8988T (cell line): ENCODE measurements at regions not wholly inside any gene's neighbourhood (a gene's known extent, or its start where the extent isn't known, plus 50 kb on each side); places are given as distances from the start of the nearest gene placed in this dataset.

Source experiments
- DNase-seq: peaks from one replicate; pipeline ENCODE4 v3.0.0; 2011

DNA sequence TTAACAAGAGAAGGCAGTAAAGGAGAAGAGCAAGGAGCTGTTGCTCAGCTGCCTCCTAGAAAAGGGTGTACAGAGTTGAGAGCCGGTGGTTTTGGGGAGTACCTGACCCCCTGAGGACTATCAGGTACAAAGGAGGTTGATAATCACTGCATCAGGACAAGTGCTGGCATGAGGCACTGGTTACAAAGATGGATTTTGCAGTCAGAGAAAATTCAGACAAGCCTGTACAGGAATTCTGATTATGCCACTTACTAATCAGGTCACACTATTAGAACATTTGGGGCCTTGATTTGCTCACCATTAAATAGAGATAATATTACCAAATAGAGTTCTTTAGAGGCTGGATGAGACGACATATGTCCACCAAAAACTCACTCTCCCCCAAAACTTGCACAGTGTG lies 450.9 kb upstream of the TMPO start:
- DNase-seq: no peak

DNA sequence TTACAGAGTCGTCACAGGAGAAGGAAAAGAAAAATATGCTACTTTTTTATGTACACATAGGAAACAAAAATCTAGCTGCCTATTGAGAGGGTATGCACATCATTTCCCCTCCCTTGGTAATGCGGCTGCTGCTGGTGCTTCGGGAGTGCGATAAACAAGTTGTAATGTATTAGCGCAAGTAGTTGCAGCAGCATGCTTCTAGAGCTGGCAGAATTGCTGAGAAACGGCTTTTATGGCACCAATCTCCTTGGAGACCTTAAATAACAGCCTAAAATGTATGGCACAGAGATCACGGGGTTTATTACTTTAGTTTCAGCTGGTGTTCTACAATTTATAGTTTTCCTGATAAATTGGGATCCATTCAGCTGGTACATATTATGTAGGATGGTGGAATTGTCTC lies 447.6 kb upstream of the TMPO start:
- no peak for DNase-seq

DNA sequence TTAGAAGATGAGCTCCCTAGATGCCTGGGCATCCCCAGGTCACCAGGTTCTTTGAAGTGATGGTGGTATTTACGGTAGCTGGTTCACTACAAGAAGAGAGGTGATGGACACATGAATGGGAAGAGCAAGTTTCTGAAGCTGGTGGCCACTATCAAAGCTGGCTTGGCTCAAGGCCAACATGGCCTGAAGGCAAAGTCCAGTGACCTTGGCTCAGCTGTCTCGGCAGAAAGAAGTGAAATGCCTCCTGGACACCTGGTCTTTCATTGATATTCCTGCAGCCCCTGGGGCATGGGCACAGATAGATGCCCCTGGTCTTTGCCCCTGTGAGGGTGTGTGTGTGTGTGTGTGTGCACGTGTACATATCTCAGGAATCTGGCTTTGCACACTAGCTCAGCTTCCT lies 441.8 kb upstream of the TMPO start:
- no peak for DNase-seq

DNA sequence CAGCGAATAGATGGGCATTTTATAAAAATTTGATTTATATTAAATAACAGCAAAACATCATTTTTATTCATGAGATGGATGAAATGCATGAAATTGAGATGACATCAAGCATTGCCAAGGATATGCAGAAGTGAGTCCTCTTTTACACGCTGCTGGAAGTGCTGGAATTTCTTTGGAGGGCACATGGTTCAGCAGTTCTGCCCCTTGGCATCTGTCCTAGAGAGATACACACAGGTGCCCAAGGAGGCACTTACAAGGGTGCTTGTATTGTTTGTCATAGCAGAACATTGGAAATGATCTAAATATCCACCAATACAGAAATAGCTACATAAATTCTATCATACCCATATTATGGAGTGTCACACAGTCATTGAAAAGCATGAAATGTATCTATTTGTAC lies 441.1 kb upstream of the TMPO start:
- DNase-seq: no peak

GRCh38 chr12:98084391-98084790 lies 431.0 kb upstream of the TMPO start:
- DNase-seq: no peak

DNA sequence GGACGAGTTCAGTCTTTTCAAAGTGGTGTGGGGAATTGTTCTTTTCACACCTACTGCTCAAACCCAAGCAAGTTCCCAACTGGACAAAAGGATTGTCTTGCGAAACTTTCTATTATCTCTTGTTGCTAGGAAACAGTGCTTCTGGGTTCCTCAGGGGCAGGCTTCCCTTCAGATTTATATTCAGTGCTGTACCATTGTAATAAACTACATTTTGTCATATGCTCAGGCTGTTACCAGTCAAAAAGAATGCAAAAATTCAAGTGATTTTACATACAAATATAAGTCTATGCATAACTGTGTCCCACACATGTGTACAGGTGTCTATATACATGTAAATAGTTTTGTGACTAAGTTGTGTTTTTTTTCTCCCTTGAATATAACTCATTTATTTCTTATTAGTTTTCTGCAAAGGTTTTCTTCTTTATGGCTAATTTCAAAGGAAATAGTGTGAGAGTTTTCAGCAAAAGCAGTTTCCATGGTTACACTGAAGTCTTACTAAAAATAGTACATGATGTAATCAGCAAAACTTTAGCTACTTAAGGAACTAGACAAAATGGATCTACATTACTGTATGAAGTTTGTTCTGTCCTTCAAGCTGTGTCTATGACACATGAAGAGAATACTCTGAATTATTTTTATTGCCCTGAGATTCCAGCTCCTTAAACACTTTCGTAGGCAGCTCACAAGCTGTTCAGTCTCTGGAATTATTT lies 430.2 kb upstream of the TMPO start:
- DNase-seq: no peak

GRCh38 chr12:98090731-98091130 lies 424.7 kb upstream of the TMPO start:
- no peak for DNase-seq

- no peak for DNase-seq
These were observed 419.0 kb upstream of the TMPO start for GRCh38 chr12:98096436-98096835.

DNA sequence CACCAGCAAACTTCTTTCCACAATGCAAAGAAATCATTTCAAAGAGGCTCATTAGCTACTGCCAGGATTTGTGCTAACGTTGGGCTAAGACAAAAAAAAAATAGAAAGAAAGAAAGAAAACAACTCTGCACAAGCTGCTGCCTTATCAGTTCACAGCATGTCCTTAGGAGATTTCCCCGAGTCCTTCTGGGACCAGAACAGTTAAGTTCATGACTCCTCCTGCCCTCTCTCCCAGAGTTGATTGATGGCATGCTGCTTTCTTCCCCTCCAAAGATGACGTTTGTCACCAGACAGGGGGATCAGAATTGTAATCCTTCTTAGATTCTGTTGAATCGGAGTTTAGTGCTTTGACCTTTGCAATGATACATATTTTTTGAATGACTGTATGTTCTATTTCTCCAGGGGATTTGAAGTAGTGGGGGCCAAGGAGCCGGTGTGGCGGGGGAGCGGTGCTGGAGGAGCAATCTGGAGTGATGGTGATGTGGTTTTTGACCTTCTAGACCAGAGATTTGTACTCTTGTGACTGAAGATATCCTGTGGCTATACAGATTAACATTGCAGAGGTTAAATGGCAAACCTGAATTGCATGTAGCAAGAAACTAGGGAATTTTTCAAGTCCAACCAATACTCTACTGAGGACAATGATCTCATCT lies 409.2 kb upstream of the TMPO start:
- DNase-seq: no peak

DNA sequence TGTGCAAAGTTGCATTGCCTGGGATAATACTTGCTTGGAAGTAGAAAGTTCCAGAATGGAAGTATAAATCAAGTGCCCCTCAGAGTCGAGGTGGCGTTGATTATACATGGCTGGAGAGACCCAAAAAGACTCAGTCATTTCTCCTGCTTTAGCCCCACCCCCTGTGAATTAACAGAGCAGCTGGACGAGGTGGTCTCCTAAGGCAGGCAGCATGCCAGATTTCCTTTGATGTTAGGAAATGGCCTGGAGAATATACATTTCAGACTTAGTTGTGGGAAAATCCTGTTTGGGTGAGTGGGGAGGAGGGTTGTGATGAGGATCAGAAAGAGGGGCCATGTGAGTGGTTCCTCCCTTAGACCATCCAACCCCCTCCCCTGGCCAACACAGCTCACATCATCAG lies 406.1 kb upstream of the TMPO start:
- DNase-seq: no peak

- DNase-seq: no peak
These were observed 404.9 kb upstream of the TMPO start for GRCh38 chr12:98110536-98110935.

DNA sequence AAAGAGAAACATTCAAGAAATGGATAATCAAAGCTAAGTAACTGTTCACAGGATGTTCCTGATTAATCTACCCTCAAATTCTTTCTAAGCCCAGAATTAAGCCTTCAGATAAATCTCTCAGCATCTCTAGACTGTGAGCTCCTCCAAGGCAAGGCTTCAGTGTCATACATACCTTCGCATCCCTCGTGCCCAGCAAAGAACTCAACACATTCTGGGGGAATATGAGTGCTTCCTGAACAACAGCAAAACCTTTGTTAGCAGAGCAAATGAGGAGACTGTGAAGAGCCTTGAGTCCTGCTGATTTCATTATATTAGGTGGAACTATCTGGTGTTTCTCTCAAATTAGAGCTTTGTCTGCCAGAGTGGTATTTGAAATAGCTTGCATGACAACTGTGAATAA lies 401.8 kb upstream of the TMPO start:
- no peak for DNase-seq

DNA sequence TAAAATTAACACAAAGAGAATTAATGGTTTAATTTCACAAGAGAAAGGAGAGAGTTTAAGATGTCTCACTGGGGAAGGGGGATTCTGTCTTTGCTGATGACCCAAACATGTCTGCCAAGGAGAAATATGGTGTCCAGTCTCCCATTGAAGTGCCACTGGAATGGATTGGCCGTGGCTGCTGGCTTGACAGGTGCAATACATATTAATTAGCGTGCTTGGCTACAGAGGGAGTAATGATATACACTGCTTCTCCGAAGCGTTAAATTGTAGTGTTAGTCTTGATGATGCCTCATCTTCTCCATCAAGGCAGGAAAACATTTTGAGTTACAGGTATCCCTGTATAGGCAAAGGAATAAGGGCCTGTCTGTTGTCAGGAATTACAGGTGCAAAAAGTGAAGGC lies 393.4 kb upstream of the TMPO start:
- no peak for DNase-seq

DNA sequence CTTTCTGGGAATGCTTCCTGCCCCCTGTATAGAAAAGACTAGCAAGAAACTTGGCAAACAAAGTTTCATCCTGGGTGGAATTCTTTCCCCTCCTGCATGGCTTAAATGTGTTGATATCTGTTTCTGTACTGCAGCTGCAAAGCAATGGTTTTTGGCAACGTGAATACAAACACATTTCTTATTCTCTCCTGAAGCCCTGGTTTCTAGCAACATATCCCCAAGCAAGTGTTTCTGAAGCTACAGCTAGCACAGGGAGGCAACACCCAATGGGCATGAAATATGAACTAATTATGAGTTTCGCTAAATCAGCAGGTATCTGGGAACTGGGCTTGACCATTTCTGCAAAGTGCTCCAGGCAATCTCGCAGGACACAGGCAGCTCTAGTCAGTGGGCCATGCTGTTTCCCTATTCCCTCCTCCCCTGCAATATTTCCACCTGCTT lies 392.3 kb upstream of the TMPO start:
- DNase-seq: no peak

GRCh38 chr12:98126637-98127335 lies 388.6 kb upstream of the TMPO start:
- DNase-seq: no peak

- no peak for DNase-seq
These were observed 388.1 kb upstream of the TMPO start for GRCh38 chr12:98127336-98127679.

DNA sequence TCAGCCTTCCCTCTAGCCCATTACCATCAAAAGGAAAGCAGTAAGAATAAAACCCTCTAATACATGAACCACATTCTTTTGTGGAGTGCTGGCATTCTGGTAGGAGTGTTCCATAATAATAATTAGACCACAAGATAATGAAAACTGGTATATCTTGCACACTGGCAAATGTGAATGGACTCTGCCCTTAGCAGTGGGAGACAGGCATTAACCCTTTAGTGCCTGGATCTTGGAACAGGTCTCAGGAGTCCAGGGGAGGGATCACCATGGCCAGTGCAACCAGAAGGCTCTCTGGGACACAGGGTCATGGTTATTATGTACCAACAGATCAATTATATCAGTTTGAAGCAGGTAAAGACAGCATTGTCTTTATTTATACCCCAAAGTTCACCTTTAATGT lies 387.5 kb upstream of the TMPO start:
- no peak for DNase-seq

DNA sequence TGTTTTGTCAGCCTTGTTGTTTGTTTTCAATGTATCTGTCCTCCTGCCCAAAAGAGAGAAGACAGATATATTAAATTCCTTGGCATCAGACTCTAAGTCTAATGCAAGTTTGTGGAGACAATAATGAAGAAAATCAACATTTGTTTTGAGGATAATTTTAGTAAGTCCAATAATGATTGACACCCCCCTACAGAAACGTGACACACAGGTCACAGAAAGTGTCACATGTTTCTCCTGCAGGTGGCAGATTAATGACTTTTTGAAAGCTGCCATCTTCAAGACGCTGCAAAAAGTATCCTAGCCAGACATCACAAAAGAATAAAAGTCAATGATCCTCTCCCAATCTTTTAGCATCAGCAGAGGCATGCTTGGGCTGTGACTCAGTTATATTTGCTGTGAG lies 378.8 kb upstream of the TMPO start:
- DNase-seq: no peak

DNA sequence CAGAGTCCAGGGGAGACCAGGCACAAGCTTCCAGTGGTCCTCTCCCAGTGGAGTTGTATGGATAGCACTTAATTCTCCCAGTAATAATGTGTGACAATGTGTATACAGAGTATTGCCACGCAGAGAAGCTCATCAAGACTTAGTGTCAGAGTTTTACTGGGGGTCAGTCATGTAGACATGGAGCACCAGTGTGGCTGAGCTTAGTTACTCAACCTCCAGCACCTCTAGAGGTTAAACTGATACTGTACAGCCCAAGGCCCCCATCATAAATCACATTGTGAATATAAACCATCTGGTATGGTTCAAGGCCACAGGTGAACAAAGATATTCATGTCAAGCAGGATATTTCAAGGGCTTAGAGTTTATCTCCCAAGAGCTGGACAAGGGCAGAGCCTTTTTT lies 378.1 kb upstream of the TMPO start:
- DNase-seq: no peak

DNA sequence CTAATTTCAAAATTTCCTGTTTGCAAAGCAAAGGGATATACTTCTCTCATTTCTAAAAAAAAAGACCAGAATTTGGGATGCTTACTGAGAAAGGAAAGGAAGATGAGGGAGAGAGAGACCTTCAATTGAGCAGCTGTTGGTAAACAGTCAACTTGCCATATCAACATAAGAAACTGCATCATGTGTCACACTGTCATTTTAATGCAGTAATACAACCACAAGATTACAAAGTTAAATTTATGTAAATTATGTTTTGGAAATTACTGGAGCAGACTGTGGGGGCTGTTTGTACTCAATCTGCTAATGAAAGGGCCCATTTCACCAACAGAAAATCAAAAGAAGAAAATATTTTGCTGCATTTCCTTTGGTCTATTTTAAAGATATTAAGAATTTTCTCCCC lies 370.4 kb upstream of the TMPO start:
- no peak for DNase-seq

DNA sequence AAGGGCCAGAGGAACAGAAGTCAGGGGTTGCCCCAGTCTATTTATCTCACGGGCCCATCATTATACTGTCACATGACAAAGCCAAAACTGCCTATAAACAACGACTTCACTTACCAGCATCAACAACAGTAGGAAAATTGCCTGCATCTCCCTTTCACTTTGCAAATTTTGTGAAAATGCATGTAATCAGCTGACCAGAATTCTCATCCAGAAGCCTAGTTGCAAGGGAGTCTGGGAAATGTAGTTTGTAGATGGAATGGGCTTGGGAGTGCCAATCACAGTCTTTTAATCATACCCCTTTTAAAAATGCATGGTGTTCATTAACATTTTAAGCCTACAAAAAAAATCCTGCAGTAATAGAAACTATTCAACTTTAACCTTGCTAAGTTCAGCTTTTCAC lies 369.3 kb upstream of the TMPO start:
- no peak for DNase-seq

DNA sequence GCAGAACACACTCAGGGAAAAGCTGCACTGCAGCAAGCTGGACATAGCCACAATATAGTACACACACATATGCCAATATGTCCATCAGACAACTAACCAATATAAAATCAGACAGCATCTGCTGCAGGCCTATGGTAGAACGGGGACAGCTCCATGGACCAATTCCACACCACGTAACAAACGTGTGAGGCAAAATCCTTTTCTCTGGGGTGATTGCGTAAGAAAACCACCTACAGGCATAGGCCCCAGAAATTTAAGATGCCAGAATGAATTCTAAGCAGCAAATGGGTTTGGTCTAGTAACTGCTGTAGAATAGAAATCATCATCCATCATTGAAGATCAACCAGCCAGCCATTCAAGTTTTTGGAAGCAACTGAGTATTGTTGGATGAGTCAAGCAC lies 368.9 kb upstream of the TMPO start:
- no peak for DNase-seq

- DNase-seq: no peak
These were observed 366.1 kb upstream of the TMPO start for GRCh38 chr12:98149270-98149669.

GRCh38 chr12:98149691-98150210 lies 365.6 kb upstream of the TMPO start:
- DNase-seq: no peak
